ENCODE measurements at regions not wholly inside any gene's neighbourhood (a gene's known extent, or its start where the extent isn't known, plus 50 kb on each side); places are given as distances from the start of the nearest gene placed in this dataset.

- ATAC-seq = no peak
- CTCF ChIA-PET (ENCODE audit: low intra/inter-chr PET ratio, low total read pairs) = no interaction called here
- no TSS peak for BruUV-seq (replicated peaks)
- no peak for FAIRE-seq
- H2AFZ ChIP-seq (ENCODE audit: low read length) = no peak overlapping the region
- POLR2A ChIA-PET = no interaction called here
- no peaks in the 10 kb centered on the region for H3K36me3 ChIP-seq (replicated peaks in 1 of 2; ENCODE audit: control insufficient read depth in 1 of 2, insufficient read depth in 2 of 2, low read length in 2 of 2)
- in situ Hi-C loops (cut with HindIII; ENCODE audit: extremely low pct_ligation_motif_present, low pct_unique_long_range_greater_than_20kb) = no loop called here
- intact Hi-C loops (cut with micrococcal nuclease; ENCODE audit: unreplicated experiment) = no loop called here
- H3K4me1 ChIP-seq (ENCODE audit: insufficient read depth, low read length) = no peaks in the 10 kb centered on the region
- H3K27ac ChIP-seq (ENCODE audit: extremely low read length, insufficient read depth, low read length) = no peak overlapping the region
- DNase-seq (ENCODE audit: low spot score) = no peak
- H3K9me3 ChIP-seq (ENCODE audit: low read length) = peaks cover 46% of the 10 kb centered on the region
- no peaks in the 10 kb centered on the region for H4K20me1 ChIP-seq (ENCODE audit: insufficient read depth, low read length)
- 71% methylated on average over 3 of the region's 3 CpGs for WGBS (ENCODE audit: low lambda C conversion rate)
- peak in 1 of 2 experiments; percentile 41; a peak in 1 of 4 replicates for TF ChIP-seq MAFK (conservative IDR thresholded peaks at IDR 0.05 in 1 of 2, IDR thresholded peaks at IDR 0.05 in 1 of 2; ENCODE audit: low read length in 2 of 2)
- TF ChIP-seq DNMT3B (CRISPR knock-in tag; conservative IDR thresholded peaks at IDR 0.05) = no peak
- no peak overlapping the region for H3K9ac ChIP-seq (ENCODE audit: insufficient read depth, low read depth, low read length)
- no peak overlapping the region for H3K4me2 ChIP-seq (ENCODE audit: low read depth, low read length)
- no peak overlapping the region for H3K4me3 ChIP-seq (replicated peaks in 1 of 3; ENCODE audit: insufficient read depth in 1 of 3, low read depth in 2 of 3, low read length in 3 of 3)
- no peaks in the 10 kb centered on the region for H3K79me2 ChIP-seq (ENCODE audit: insufficient read depth, low read length)
- H3K27me3 ChIP-seq (ENCODE audit: control insufficient read depth in 1 of 2, insufficient read depth in 2 of 2, low read length in 2 of 2) = no peaks in the 10 kb centered on the region
Measured at GRCh38 chr15:97301166-97301565, 659.3 kb upstream of the ARRDC4 start.

- H3K27me3 ChIP-seq (ENCODE audit: control insufficient read depth in 1 of 2, insufficient read depth in 2 of 2, low read length in 2 of 2) = no peaks in the 10 kb centered on the region; a peak in 1 of 5 replicates
- no peak overlapping the region for H3K4me2 ChIP-seq (ENCODE audit: low read depth, low read length)
- H3K79me2 ChIP-seq (ENCODE audit: insufficient read depth, low read length) = no peaks in the 10 kb centered on the region
- intact Hi-C loops (cut with micrococcal nuclease; ENCODE audit: unreplicated experiment) (no loop called here), in situ Hi-C loops (cut with HindIII; ENCODE audit: extremely low pct_ligation_motif_present, low pct_unique_long_range_greater_than_20kb) (no loop called here)
- ChIA-PET POLR2A (no interaction called here), CTCF (ENCODE audit: low intra/inter-chr PET ratio, low total read pairs) (no interaction called here)
- H3K4me1 ChIP-seq (ENCODE audit: insufficient read depth, low read length) = no peaks in the 10 kb centered on the region
- no peak overlapping the region for H3K4me3 ChIP-seq (replicated peaks in 1 of 3; ENCODE audit: insufficient read depth in 1 of 3, low read depth in 2 of 3, low read length in 3 of 3)
- DNase-seq (ENCODE audit: low spot score) (no peak), FAIRE-seq (no peak), ATAC-seq (no peak)
- no peaks in the 10 kb centered on the region for H3K36me3 ChIP-seq (replicated peaks in 1 of 2; ENCODE audit: control insufficient read depth in 1 of 2, insufficient read depth in 2 of 2, low read length in 2 of 2)
- no peak overlapping the region for H2AFZ ChIP-seq (ENCODE audit: low read length)
- WGBS (ENCODE audit: low lambda C conversion rate) = 0% methylated on average over 3 of the region's 3 CpGs
- H3K9ac ChIP-seq (ENCODE audit: insufficient read depth, low read depth, low read length) = no peak overlapping the region
- peaks cover 60% of the 10 kb centered on the region for H3K9me3 ChIP-seq (ENCODE audit: low read length)
- no peak overlapping the region for H3K27ac ChIP-seq (ENCODE audit: extremely low read length, insufficient read depth, low read length)
- no peaks in the 10 kb centered on the region for H4K20me1 ChIP-seq (ENCODE audit: insufficient read depth, low read length)
- BruUV-seq (replicated peaks) = no TSS peak
- no peak for TF ChIP-seq U2AF2 (IDR thresholded peaks at IDR 0.05; ENCODE audit: low read depth, low read length)
- TF ChIP-seq HBP1 (CRISPR knock-in tag; IDR thresholded peaks at IDR 0.05; ENCODE audit: low read depth) = no peak
- TF ChIP-seq ZBTB3 (CRISPR knock-in tag; IDR thresholded peaks at IDR 0.05; ENCODE audit: borderline replicate concordance, low read depth) = no peak
- no peak for TF ChIP-seq NFE2 (CRISPR knock-in tag; IDR thresholded peaks at IDR 0.05)
- TF ChIP-seq ZNF251 (CRISPR knock-in tag; IDR thresholded peaks at IDR 0.05) = no peak
- TF ChIP-seq MED13 (CRISPR knock-in tag; IDR thresholded peaks at IDR 0.05) = no peak
- TF ChIP-seq, protein P1, sequence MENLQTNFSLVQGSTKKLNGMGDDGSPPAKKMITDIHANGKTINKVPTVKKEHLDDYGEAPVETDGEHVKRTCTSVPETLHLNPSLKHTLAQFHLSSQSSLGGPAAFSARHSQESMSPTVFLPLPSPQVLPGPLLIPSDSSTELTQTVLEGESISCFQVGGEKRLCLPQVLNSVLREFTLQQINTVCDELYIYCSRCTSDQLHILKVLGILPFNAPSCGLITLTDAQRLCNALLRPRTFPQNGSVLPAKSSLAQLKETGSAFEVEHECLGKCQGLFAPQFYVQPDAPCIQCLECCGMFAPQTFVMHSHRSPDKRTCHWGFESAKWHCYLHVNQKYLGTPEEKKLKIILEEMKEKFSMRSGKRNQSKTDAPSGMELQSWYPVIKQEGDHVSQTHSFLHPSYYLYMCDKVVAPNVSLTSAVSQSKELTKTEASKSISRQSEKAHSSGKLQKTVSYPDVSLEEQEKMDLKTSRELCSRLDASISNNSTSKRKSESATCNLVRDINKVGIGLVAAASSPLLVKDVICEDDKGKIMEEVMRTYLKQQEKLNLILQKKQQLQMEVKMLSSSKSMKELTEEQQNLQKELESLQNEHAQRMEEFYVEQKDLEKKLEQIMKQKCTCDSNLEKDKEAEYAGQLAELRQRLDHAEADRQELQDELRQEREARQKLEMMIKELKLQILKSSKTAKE (CRISPR knock-in tag; IDR thresholded peaks at IDR 0.05; ENCODE audit: borderline replicate concordance) = no peak
- no peak for TF ChIP-seq REST (IDR thresholded peaks at IDR 0.05; ENCODE audit: borderline replicate concordance in 1 of 2, low read depth in 1 of 2, low read length in 2 of 2)
- TF ChIP-seq, protein P2, sequence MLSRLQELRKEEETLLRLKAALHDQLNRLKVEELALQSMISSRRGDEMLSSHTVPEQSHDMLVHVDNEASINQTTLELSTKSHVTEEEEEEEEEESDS (CRISPR knock-in tag; IDR thresholded peaks at IDR 0.05; ENCODE audit: borderline replicate concordance) = no peak
- TF ChIP-seq RARG (CRISPR knock-in tag; IDR thresholded peaks at IDR 0.05; ENCODE audit: low read depth) = no peak
Measured at GRCh38 chr15:97316362-97316761, 644.1 kb upstream of the ARRDC4 start.

Data from HepG2 (cell line).